ENCODE measurements at regions not wholly inside any gene's neighbourhood (a gene's known extent, or its start where the extent isn't known, plus 50 kb on each side); places are given as distances from the start of the nearest gene placed in this dataset. TPM values are rescaled to one million over a fixed set of nuclear protein-coding genes. Genes with fewer than 3 reads are reported as not detected.

DNA sequence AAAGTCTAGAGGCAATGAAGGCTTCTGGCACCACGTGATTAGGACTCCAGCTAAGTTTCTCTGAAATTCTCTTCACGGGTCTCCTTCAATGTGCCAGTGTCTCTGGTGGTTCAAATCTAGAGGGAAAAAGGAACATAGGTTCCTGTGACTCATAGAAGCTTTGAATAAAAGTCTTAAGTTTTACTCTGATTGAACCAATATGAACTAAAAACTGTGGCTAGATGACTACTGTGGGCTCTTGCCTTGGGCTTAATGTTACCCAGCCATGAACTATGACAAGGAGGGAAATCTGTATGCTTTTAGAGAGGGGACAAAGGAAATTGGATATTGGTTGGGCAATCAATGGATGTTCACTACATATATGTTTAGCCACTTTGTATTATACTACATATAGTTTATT lies 49.9 kb upstream of the TEX13D start:
- WGBS, 2 donors: 61 to 87% methylated on average over 2 of the region's 2 CpGs
- Histone ChIP-seq H3K27me3 (no peaks in the 10 kb centered on the region), H3K36me3 (no peaks in the 10 kb centered on the region), H3K9me3 (no peaks in the 10 kb centered on the region), H3K4me1 (no peaks in the 10 kb centered on the region), H3K27ac (no peak overlapping the region), H3K4me3 (no peak overlapping the region)
- DNase-seq (ENCODE audit: low spot score in 2 of 2): no peak
- TF ChIP-seq POLR2A (IDR thresholded peaks at IDR 0.05): no peak
- no peak for TF ChIP-seq EP300 (IDR thresholded peaks at IDR 0.05)
- TF ChIP-seq CTCF (IDR thresholded peaks at IDR 0.05): no peak

Small RNA genes lying in the stretch of these regions (small RNA-seq; reads per million reads assigned to genes)
- not detected for gene RF00561

All from tibial nerve (tissue), 4 donors.